H1 (cell line): ENCODE measurements at regions not wholly inside any gene's neighbourhood (a gene's known extent, or its start where the extent isn't known, plus 50 kb on each side); places are given as distances from the start of the nearest gene placed in this dataset.

Source experiments
- CTCF ChIA-PET: fragments of 300-600 bp; sonication (Branson Sonifier 250); formaldehyde crosslinking; loops from one replicate; lab custom pipeline; 2021; ENCODE audit not compliant: partially characterized antibody; lab: Charles Lee
- POLR2A ChIA-PET: fragments of 300-600 bp; sonication (Branson Sonifier 250); formaldehyde crosslinking; loops from one replicate; lab custom pipeline; 2021; ENCODE audit warnings: inconsistent platforms; ENCODE audit not compliant: partially characterized antibody; lab: Charles Lee
- DNase-seq, 2 experiments: peaks; one replicate each; pipeline versions ENCODE4 v3.0.0 to v3.0.0-alpha.2; 2010 to 2022; ENCODE audit warnings: low spot score in 2 of 2, low read depth in 1 of 2, mixed read lengths in 1 of 2
- FAIRE-seq: peaks from 2 replicates; lab custom pipeline; 2011; peaks lifted over from hg19 to GRCh38; lab: Jason Lieb, UNC
- H2AFZ ChIP-seq: 2 replicates; pipeline ENCODE4 v1.8.1; 2012; ENCODE audit warnings: low read length, inconsistent platforms
- H2AK5ac ChIP-seq: 2 replicates; pipeline ENCODE4 v1.6.1; 2013; ENCODE audit warnings: low read depth, low read length
- H2BK120ac ChIP-seq: replicated peaks from 2 replicates; pipeline ENCODE3; 2013; ENCODE audit warnings: low read depth, low read length, inconsistent platforms
- H2BK12ac ChIP-seq: 2 replicates; pipeline ENCODE4 v1.6.1; 2013; ENCODE audit warnings: low read depth, low read length
- H2BK15ac ChIP-seq: 2 replicates; pipeline ENCODE4 v1.6.1; 2013; ENCODE audit warnings: low read length
- H2BK20ac ChIP-seq: 2 replicates; pipeline ENCODE4 v1.6.1; 2013; ENCODE audit warnings: low read length
- H2BK5ac ChIP-seq: 2 replicates; pipeline ENCODE4 v1.6.1; 2013; ENCODE audit warnings: low read depth, low read length
- H3K14ac ChIP-seq: 2 replicates; pipeline ENCODE4 v1.6.1; 2013; ENCODE audit warnings: inconsistent platforms; ENCODE audit not compliant: insufficient read length
- H3K18ac ChIP-seq: 2 replicates; pipeline ENCODE4 v1.6.1; 2013; ENCODE audit warnings: low read length; ENCODE audit errors: extremely low read depth
- H3K23ac ChIP-seq: 2 replicates; pipeline ENCODE4 v1.6.1; 2013; ENCODE audit warnings: inconsistent platforms; ENCODE audit not compliant: insufficient read length
- H3K23me2 ChIP-seq: 2 replicates; pipeline ENCODE4 v1.6.1; 2013; ENCODE audit warnings: low read depth, low read length
- H3K27ac ChIP-seq: 2 replicates; pipeline ENCODE4 v1.6.1; 2011; ENCODE audit warnings: low read depth, low read length, inconsistent platforms
- H3K27me3 ChIP-seq, 4 experiments: replicated peaks in 1 of 4; 1 replicate in 1 of 4; 2 replicates in 3 of 4; pipeline versions ENCODE4 v1.6.1 to v1.8.1; 2011 to 2013; ENCODE audit warnings: low read length in 3 of 4, mild to moderate bottlenecking in 3 of 4, inconsistent platforms in 2 of 4, mixed read lengths in 2 of 4, moderate library complexity in 1 of 4; ENCODE audit not compliant: control insufficient read depth in 3 of 4, insufficient read depth in 3 of 4; ENCODE audit errors: extremely low read depth in 1 of 4
- H3K36me3 ChIP-seq, 4 experiments: 2 replicates each; pipeline versions ENCODE4 v1.6.1 to v1.8.1; 2011 to 2013; ENCODE audit warnings: mild to moderate bottlenecking in 4 of 4, low read length in 3 of 4, moderate library complexity in 2 of 4, control low read depth in 1 of 4, inconsistent platforms in 1 of 4; ENCODE audit not compliant: insufficient read depth in 4 of 4, control insufficient read depth in 2 of 4
- H3K4ac ChIP-seq: replicated peaks from 2 replicates; pipeline ENCODE3; 2013; ENCODE audit warnings: low read length, low read depth, mixed read lengths, inconsistent platforms; ENCODE audit not compliant: insufficient read length
- H3K4me1 ChIP-seq, 4 experiments: replicated peaks in 1 of 4; 1 replicate in 1 of 4; 2 replicates in 3 of 4; pipeline versions ENCODE4 v1.6.1 to v1.8.1; 2011 to 2013; ENCODE audit warnings: low read length in 3 of 4, inconsistent platforms in 2 of 4, mixed read lengths in 1 of 4; ENCODE audit not compliant: insufficient read depth in 4 of 4, control insufficient read depth in 3 of 4
- H3K4me2 ChIP-seq, 2 experiments: 2 replicates each; pipeline versions ENCODE4 v1.6.1 to v1.8.1; 2011 to 2013; ENCODE audit warnings: low read depth in 2 of 2, low read length in 2 of 2, control low read depth in 1 of 2, inconsistent platforms in 1 of 2, mild to moderate bottlenecking in 1 of 2; ENCODE audit not compliant: insufficient read depth in 1 of 2
- H3K4me3 ChIP-seq, 4 experiments: fragments of 200-600, 300-600 bp in 1 of 4; sonication (generic), shearing (Covaris generic), sonication (Bioruptor Twin) in 1 of 4; 2 replicates each; pipeline versions ENCODE4 v1.5.1 to v1.8.1; 2011 to 2016; ENCODE audit warnings: low read length in 4 of 4, low read depth in 3 of 4, control low read depth in 2 of 4, inconsistent platforms in 2 of 4, mild to moderate bottlenecking in 2 of 4, mixed read lengths in 1 of 4, moderate library complexity in 1 of 4; ENCODE audit not compliant: insufficient read depth in 2 of 4; ENCODE audit errors: extremely low read depth in 1 of 4
- H3K56ac ChIP-seq: replicated peaks from 2 replicates; pipeline ENCODE3; 2013; ENCODE audit warnings: low read depth, mild to moderate bottlenecking, mixed read lengths, low read length, inconsistent platforms; ENCODE audit not compliant: insufficient read length
- H3K79me1 ChIP-seq: 2 replicates; pipeline ENCODE4 v1.6.1; 2013; ENCODE audit warnings: low read depth, low read length, control low read depth
- H3K79me2 ChIP-seq, 2 experiments: 2 replicates each; pipeline versions ENCODE4 v1.6.1 to v1.8.1; 2012 to 2013; ENCODE audit warnings: low read length in 2 of 2, mild to moderate bottlenecking in 2 of 2, inconsistent platforms in 1 of 2; ENCODE audit not compliant: insufficient read depth in 2 of 2, control insufficient read depth in 1 of 2
- H3K9ac ChIP-seq, 4 experiments: replicated peaks in 1 of 4; 1 replicate in 1 of 4; 2 replicates in 3 of 4; pipeline versions ENCODE4 v1.6.1 to v1.8.1; 2011 to 2013; ENCODE audit warnings: low read depth in 3 of 4, low read length in 3 of 4, control low read depth in 2 of 4, mild to moderate bottlenecking in 2 of 4, moderate library complexity in 2 of 4, inconsistent platforms in 1 of 4; ENCODE audit errors: extremely low read depth in 1 of 4
- H3K9me3 ChIP-seq, 2 experiments: 2 replicates each; pipeline versions ENCODE4 v1.6.1 to v1.8.1; 2012 to 2013; ENCODE audit warnings: mild to moderate bottlenecking in 2 of 2, moderate library complexity in 2 of 2, control low read depth in 1 of 2, inconsistent platforms in 1 of 2, low read depth in 1 of 2, low read length in 1 of 2, mixed read lengths in 1 of 2; ENCODE audit not compliant: insufficient read depth in 2 of 2
- H4K20me1 ChIP-seq, 2 experiments: replicated peaks in 1 of 2; 2 replicates each; pipeline versions ENCODE3 to v1.8.1; 2011 to 2013; ENCODE audit warnings: inconsistent platforms in 2 of 2, low read length in 2 of 2, mild to moderate bottlenecking in 1 of 2; ENCODE audit not compliant: insufficient read depth in 2 of 2, control insufficient read depth in 1 of 2
- H4K5ac ChIP-seq: 2 replicates; pipeline ENCODE4 v1.6.1; 2013; ENCODE audit warnings: low read length, low read depth, mixed read lengths, inconsistent platforms; ENCODE audit not compliant: insufficient read length
- H4K8ac ChIP-seq: 2 replicates; pipeline ENCODE4 v1.8.0; 2013; ENCODE audit warnings: mild to moderate bottlenecking, moderate library complexity, low read length, inconsistent platforms; ENCODE audit not compliant: insufficient read depth; ENCODE audit errors: extremely low read depth
- H4K91ac ChIP-seq: replicated peaks from 2 replicates; pipeline ENCODE3; 2013; ENCODE audit warnings: low read length, mixed read lengths, inconsistent platforms; ENCODE audit not compliant: insufficient read length
- CHD1 ChIP-seq: IDR thresholded peaks from 2 replicates; pipeline ENCODE4 v1.6.1; 2012; ENCODE audit warnings: low read depth, low read length, improper control_type of control experiment
- CHD2 ChIP-seq: IDR thresholded peaks from 2 replicates; pipeline ENCODE4 v1.6.1; 2012; ENCODE audit warnings: low read length, improper control_type of control experiment
- CTBP2 ChIP-seq: IDR thresholded peaks from 2 replicates; pipeline ENCODE4 v1.7.0; 2011; ENCODE audit warnings: borderline replicate concordance, mild to moderate bottlenecking, moderate library complexity, mixed read lengths, low read length; ENCODE audit not compliant: insufficient read depth, insufficient read length
- CTCF ChIP-seq, 3 experiments: IDR thresholded peaks; 1 replicate in 2 of 3; 2 replicates in 1 of 3; pipeline versions ENCODE4 v1.5.1 to v1.6.1; 2011; ENCODE audit warnings: low read length in 3 of 3, mild to moderate bottlenecking in 3 of 3, inconsistent platforms in 2 of 3, low read depth in 1 of 3, moderate library complexity in 1 of 3; ENCODE audit not compliant: insufficient read depth in 1 of 3; ENCODE audit errors: control extremely low read depth in 1 of 3
- GTF2F1 ChIP-seq: IDR thresholded peaks from 2 replicates; pipeline ENCODE4 v1.6.1; 2012; ENCODE audit warnings: low read depth, low read length, improper control_type of control experiment, borderline replicate concordance
- POLR2A ChIP-seq, 2 experiments: IDR thresholded peaks; 1 replicate in 1 of 2; 2 replicates in 1 of 2; pipeline ENCODE4 v1.6.1; 2011; ENCODE audit warnings: low read depth in 2 of 2, low read length in 2 of 2, mild to moderate bottlenecking in 2 of 2; ENCODE audit errors: control extremely low read depth in 1 of 2
- POU5F1 ChIP-seq: IDR thresholded peaks from 2 replicates; pipeline ENCODE4 v1.6.1; 2011; ENCODE audit warnings: low read depth, mild to moderate bottlenecking, low read length, moderate library complexity
- RAD21 ChIP-seq, 2 experiments: IDR thresholded peaks in 1 of 2; conservative IDR thresholded peaks in 1 of 2; 2 replicates each; pipeline ENCODE4 v1.6.1; 2011; ENCODE audit warnings: low read depth in 2 of 2, low read length in 2 of 2, improper control_type of control experiment in 1 of 2, inconsistent platforms in 1 of 2, mild to moderate bottlenecking in 1 of 2, moderate library complexity in 1 of 2
- RBBP5 ChIP-seq: IDR thresholded peaks from 2 replicates; pipeline ENCODE4 v1.7.1; 2012; ENCODE audit warnings: low read depth, mild to moderate bottlenecking, inconsistent platforms, low read length, moderate library complexity, borderline replicate concordance
- RXRA ChIP-seq: IDR thresholded peaks from 2 replicates; pipeline ENCODE4 v1.6.1; 2011; ENCODE audit warnings: low read depth, mild to moderate bottlenecking, low read length, moderate library complexity; ENCODE audit not compliant: insufficient read depth
- SAP30 ChIP-seq: fragments of 300-600 bp; sonication (generic); IDR thresholded peaks from 2 replicates; pipeline ENCODE4 v1.7.1; 2012; ENCODE audit warnings: low read length, moderate library complexity, mild to moderate bottlenecking, inconsistent platforms; ENCODE audit not compliant: insufficient read depth, insufficient replicate concordance
- TAF1 ChIP-seq: IDR thresholded peaks from 2 replicates; pipeline ENCODE4 v1.6.1; 2011; ENCODE audit warnings: mild to moderate bottlenecking, low read depth, low read length
- WGBS, 2 experiments: shearing (Covaris generic) in 1 of 2; methylation state at CpG; one replicate each; pipeline versions ENCODE4 v1.1.6 to v1.1.7; 2013 to 2015; ENCODE audit warnings: low lambda C conversion rate in 2 of 2, mixed read lengths in 2 of 2, inconsistent platforms in 1 of 2, low coverage in 1 of 2, missing lambda C conversion rate in 1 of 2; ENCODE audit not compliant: insufficient replicate concordance in 2 of 2, insufficient coverage in 1 of 2, insufficient read length in 1 of 2; ENCODE audit errors: extremely low coverage in 1 of 2, missing lambda C conversion rate in 1 of 2; 5-methylcytosine and 5-hydroxymethylcytosine counted together

- Histone ChIP-seq H4K5ac (no peak overlapping the region), H3K56ac (no peak overlapping the region), H3K9ac (no peak overlapping the region), H2BK15ac (no peak overlapping the region), H3K27ac (no peak overlapping the region), H3K4me3 (no peak overlapping the region), H2BK5ac (no peak overlapping the region), H3K79me1 (no peaks in the 10 kb centered on the region), H3K23ac (no peak overlapping the region), H3K36me3 (no peaks in the 10 kb centered on the region), H2BK20ac (no peak overlapping the region), H3K4ac (no peak overlapping the region), H3K18ac (no peak overlapping the region), H2BK120ac (no peak overlapping the region), H3K23me2 (no peaks in the 10 kb centered on the region), H3K14ac (no peak overlapping the region), H2AFZ (no peak overlapping the region), H2BK12ac (no peak overlapping the region), H4K91ac (no peak overlapping the region), H4K20me1 (no peaks in the 10 kb centered on the region), H3K27me3 (no peaks in the 10 kb centered on the region), H3K4me1 (no peaks in the 10 kb centered on the region; a peak in 1 of 7 replicates), H3K79me2 (no peaks in the 10 kb centered on the region), H4K8ac (no peak overlapping the region), H2AK5ac (no peak overlapping the region), H3K4me2 (no peak overlapping the region), H3K9me3 (no peaks in the 10 kb centered on the region)
- FAIRE-seq, result no peak
- ChIA-PET CTCF (interaction anchor here (0.7 to 2.8 kb wide), 15 partner anchors 10 to 322 kb away, joined by 3 to 14 read pairs (median 3); no protein-coding TSS in a partner anchor), POLR2A (no interaction called here)
- 82% methylated on average over 8 of the region's 8 CpGs; no CpG with 5 or more reads in 1 of the 2 experiments for WGBS, 2 experiments
- TF ChIP-seq TAF1 (no peak), GTF2F1 (no peak), SAP30 (no peak), RAD21 (IDR thresholded peaks at IDR 0.05 in 1 of 2, conservative IDR thresholded peaks at IDR 0.05 in 1 of 2; ENCODE audit: low read depth in 2 of 2, low read length in 2 of 2) (peak; percentile 66 to 80), CHD1 (no peak), CHD2 (no peak), POU5F1 (no peak), POLR2A (IDR thresholded peaks at IDR 0.05; ENCODE audit: control extremely low read depth in 1 of 2, low read depth in 2 of 2, low read length in 2 of 2) (no peak), CTCF (IDR thresholded peaks at IDR 0.05; ENCODE audit: control extremely low read depth in 1 of 3, insufficient read depth in 1 of 3, low read depth in 1 of 3, low read length in 3 of 3) (peak; percentile 65 to 72 (median 71)), RBBP5 (no peak), RXRA (no peak), CTBP2 (no peak)
- peak in 1 of 2 experiments; percentile 58 for DNase-seq
These were observed 269.3 kb downstream of the UQCRFS1 start for GRCh38 chr19:28943651-28944050.
